OCI-LY7 (cell line): ENCODE measurements at regions not wholly inside any gene's neighbourhood (a gene's known extent, or its start where the extent isn't known, plus 50 kb on each side); places are given as distances from the start of the nearest gene placed in this dataset.

Source experiments
- EZH2phosphoT487 ChIP-seq: fragments of 200-600 bp; sonication (generic); IDR thresholded peaks from 2 replicates; pipeline ENCODE4 v1.6.1; 2018; ENCODE audit warnings: low read depth, borderline replicate concordance, mild to moderate bottlenecking, mixed run types, antibody characterized with exemption, low read length, moderate library complexity, mixed read lengths
- TF ChIP-seq, protein P1 (sequence below): fragments of 200-600 bp; sonication (generic); conservative IDR thresholded peaks from 2 replicates; pipeline ENCODE4 v1.5.1; 2014; ENCODE audit warnings: mild to moderate bottlenecking, antibody characterized with exemption, low read length, moderate library complexity, mixed read lengths

DNA sequence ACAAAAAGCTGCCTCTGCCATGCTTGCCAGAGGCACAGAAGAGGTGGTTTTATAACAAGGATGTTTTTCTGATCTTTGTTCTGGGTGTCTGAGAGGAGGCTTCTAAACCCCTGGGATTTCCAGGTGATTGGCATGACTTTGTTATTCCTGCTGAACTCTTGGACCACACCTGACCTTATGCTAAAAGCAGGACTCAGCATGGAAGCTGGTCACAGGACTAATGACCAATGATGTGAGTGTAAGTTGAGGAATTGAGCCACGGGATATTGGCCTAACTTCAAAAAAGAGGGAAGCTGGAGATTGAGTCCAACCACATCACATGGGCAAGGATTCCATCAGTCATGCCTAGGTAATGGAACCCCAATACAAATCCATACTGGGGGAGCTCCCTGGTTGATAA, 437.9 kb downstream of the POM121L12 start:
- TF ChIP-seq, protein P1, sequence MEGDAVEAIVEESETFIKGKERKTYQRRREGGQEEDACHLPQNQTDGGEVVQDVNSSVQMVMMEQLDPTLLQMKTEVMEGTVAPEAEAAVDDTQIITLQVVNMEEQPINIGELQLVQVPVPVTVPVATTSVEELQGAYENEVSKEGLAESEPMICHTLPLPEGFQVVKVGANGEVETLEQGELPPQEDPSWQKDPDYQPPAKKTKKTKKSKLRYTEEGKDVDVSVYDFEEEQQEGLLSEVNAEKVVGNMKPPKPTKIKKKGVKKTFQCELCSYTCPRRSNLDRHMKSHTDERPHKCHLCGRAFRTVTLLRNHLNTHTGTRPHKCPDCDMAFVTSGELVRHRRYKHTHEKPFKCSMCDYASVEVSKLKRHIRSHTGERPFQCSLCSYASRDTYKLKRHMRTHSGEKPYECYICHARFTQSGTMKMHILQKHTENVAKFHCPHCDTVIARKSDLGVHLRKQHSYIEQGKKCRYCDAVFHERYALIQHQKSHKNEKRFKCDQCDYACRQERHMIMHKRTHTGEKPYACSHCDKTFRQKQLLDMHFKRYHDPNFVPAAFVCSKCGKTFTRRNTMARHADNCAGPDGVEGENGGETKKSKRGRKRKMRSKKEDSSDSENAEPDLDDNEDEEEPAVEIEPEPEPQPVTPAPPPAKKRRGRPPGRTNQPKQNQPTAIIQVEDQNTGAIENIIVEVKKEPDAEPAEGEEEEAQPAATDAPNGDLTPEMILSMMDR: no peak
- no peak for TF ChIP-seq EZH2phosphoT487
